ENCODE measurements at regions not wholly inside any gene's neighbourhood (a gene's known extent, or its start where the extent isn't known, plus 50 kb on each side); places are given as distances from the start of the nearest gene placed in this dataset.

- TF ChIP-seq, protein P1, sequence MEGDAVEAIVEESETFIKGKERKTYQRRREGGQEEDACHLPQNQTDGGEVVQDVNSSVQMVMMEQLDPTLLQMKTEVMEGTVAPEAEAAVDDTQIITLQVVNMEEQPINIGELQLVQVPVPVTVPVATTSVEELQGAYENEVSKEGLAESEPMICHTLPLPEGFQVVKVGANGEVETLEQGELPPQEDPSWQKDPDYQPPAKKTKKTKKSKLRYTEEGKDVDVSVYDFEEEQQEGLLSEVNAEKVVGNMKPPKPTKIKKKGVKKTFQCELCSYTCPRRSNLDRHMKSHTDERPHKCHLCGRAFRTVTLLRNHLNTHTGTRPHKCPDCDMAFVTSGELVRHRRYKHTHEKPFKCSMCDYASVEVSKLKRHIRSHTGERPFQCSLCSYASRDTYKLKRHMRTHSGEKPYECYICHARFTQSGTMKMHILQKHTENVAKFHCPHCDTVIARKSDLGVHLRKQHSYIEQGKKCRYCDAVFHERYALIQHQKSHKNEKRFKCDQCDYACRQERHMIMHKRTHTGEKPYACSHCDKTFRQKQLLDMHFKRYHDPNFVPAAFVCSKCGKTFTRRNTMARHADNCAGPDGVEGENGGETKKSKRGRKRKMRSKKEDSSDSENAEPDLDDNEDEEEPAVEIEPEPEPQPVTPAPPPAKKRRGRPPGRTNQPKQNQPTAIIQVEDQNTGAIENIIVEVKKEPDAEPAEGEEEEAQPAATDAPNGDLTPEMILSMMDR (IDR thresholded peaks at IDR 0.05; ENCODE audit: insufficient read depth, low read length): no peak
- TF ChIP-seq POLR2AphosphoS5 (IDR thresholded peaks at IDR 0.05; ENCODE audit: low read depth) (no peak), SPI1 (IDR thresholded peaks at IDR 0.05; ENCODE audit: borderline replicate concordance, low read depth) (no peak), GABPA (IDR thresholded peaks at IDR 0.05; ENCODE audit: low read depth) (no peak)
Observed at GRCh38 chr13:76472916-76473315, 413.3 kb downstream of the KCTD12 start.
